Loucy (cell line): ENCODE measurements at regions not wholly inside any gene's neighbourhood (a gene's known extent, or its start where the extent isn't known, plus 50 kb on each side); places are given as distances from the start of the nearest gene placed in this dataset.

Experiments
- H2AFZ ChIP-seq: fragments of 200-600 bp; sonication (generic); 2 replicates; pipeline ENCODE4 v1.6.0; 2016; ENCODE audit warnings: antibody characterized with exemption, mild to moderate bottlenecking, low read length, moderate library complexity
- H3F3A ChIP-seq: fragments of 200-600 bp; 2 replicates; pipeline ENCODE4 v1.6.0; 2016; ENCODE audit warnings: antibody characterized with exemption, low read depth, mild to moderate bottlenecking
- H3K27me3 ChIP-seq: fragments of 200-600 bp; sonication (generic); 2 replicates; pipeline ENCODE4 v1.6.1; 2014; ENCODE audit warnings: low read length, mild to moderate bottlenecking; ENCODE audit not compliant: insufficient read depth, poor library complexity, severe bottlenecking
- H3K36me3 ChIP-seq: fragments of 200-600 bp; sonication (generic); 2 replicates; pipeline ENCODE4 v1.6.1; 2016; ENCODE audit warnings: low read length; ENCODE audit not compliant: insufficient read depth
- H3K4me1 ChIP-seq: fragments of 200-600 bp; sonication (generic); 2 replicates; pipeline ENCODE4 v1.5.1; 2014; ENCODE audit warnings: low read length, mild to moderate bottlenecking; ENCODE audit not compliant: insufficient read depth, poor library complexity, severe bottlenecking
- H3K4me2 ChIP-seq: fragments of 200-600 bp; sonication (generic); 2 replicates; pipeline ENCODE4 v1.6.0; 2014; ENCODE audit warnings: antibody characterized with exemption, low read length, low read depth, mild to moderate bottlenecking; ENCODE audit not compliant: poor library complexity, severe bottlenecking
- H3K4me3 ChIP-seq: fragments of 200-600 bp; sonication (generic); 2 replicates; pipeline ENCODE4 v1.5.1; 2014; ENCODE audit warnings: low read length, mild to moderate bottlenecking, mixed read lengths; ENCODE audit not compliant: poor library complexity, severe bottlenecking
- H3K79me2 ChIP-seq: fragments of 200-600 bp; sonication (generic); 2 replicates; pipeline ENCODE4 v1.6.1; 2014; ENCODE audit warnings: low read length; ENCODE audit not compliant: insufficient read depth
- H3K9ac ChIP-seq: fragments of 200-600 bp; sonication (generic); 2 replicates; pipeline ENCODE4 v1.6.0; 2014; ENCODE audit warnings: mild to moderate bottlenecking, low read depth, low read length, moderate library complexity; ENCODE audit not compliant: poor library complexity, severe bottlenecking
- H3K9me2 ChIP-seq: fragments of 200-600 bp; sonication (generic); replicated peaks from 2 replicates; pipeline ENCODE4 v1.6.1; 2016; ENCODE audit warnings: low read depth, low read length, mixed read lengths
- H3K9me3 ChIP-seq: fragments of 200-600 bp; sonication (generic); 2 replicates; pipeline ENCODE4 v1.6.1; 2014; ENCODE audit warnings: mild to moderate bottlenecking, antibody characterized with exemption, low read length, low read depth; ENCODE audit not compliant: insufficient read depth
- H4K20me1 ChIP-seq: fragments of 200-600 bp; sonication (generic); 2 replicates; pipeline ENCODE4 v1.6.0; 2014; ENCODE audit warnings: antibody characterized with exemption, low read length, mild to moderate bottlenecking; ENCODE audit not compliant: insufficient read depth, poor library complexity, severe bottlenecking
- EZH2phosphoT487 ChIP-seq: fragments of 200-600 bp; IDR thresholded peaks from 2 replicates; pipeline ENCODE4 v1.6.1; 2018; ENCODE audit warnings: antibody characterized with exemption, mild to moderate bottlenecking, moderate library complexity, borderline replicate concordance
- TF ChIP-seq, protein P1 (sequence below): fragments of 200-600 bp; sonication (generic); conservative IDR thresholded peaks from 2 replicates; pipeline ENCODE4 v1.5.1; 2014; ENCODE audit warnings: mild to moderate bottlenecking, antibody characterized with exemption, low read length

GRCh38 chr2:2731101-2731815 lies 400.2 kb upstream of the MYT1L start:
- Histone ChIP-seq H2AFZ (no peak overlapping the region), H3K79me2 (no peaks in the 10 kb centered on the region), H3K4me2 (no peak overlapping the region), H3K9ac (no peak overlapping the region), H3K9me3 (no peaks in the 10 kb centered on the region), H3F3A (no peaks in the 10 kb centered on the region), H3K4me3 (no peak overlapping the region), H3K4me1 (no peaks in the 10 kb centered on the region), H3K36me3 (no peaks in the 10 kb centered on the region), H3K9me2 (no peaks in the 10 kb centered on the region), H3K27me3 (no peaks in the 10 kb centered on the region), H4K20me1 (no peaks in the 10 kb centered on the region)
- TF ChIP-seq, protein P1, sequence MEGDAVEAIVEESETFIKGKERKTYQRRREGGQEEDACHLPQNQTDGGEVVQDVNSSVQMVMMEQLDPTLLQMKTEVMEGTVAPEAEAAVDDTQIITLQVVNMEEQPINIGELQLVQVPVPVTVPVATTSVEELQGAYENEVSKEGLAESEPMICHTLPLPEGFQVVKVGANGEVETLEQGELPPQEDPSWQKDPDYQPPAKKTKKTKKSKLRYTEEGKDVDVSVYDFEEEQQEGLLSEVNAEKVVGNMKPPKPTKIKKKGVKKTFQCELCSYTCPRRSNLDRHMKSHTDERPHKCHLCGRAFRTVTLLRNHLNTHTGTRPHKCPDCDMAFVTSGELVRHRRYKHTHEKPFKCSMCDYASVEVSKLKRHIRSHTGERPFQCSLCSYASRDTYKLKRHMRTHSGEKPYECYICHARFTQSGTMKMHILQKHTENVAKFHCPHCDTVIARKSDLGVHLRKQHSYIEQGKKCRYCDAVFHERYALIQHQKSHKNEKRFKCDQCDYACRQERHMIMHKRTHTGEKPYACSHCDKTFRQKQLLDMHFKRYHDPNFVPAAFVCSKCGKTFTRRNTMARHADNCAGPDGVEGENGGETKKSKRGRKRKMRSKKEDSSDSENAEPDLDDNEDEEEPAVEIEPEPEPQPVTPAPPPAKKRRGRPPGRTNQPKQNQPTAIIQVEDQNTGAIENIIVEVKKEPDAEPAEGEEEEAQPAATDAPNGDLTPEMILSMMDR = no peak
- TF ChIP-seq EZH2phosphoT487 = no peak

DNA sequence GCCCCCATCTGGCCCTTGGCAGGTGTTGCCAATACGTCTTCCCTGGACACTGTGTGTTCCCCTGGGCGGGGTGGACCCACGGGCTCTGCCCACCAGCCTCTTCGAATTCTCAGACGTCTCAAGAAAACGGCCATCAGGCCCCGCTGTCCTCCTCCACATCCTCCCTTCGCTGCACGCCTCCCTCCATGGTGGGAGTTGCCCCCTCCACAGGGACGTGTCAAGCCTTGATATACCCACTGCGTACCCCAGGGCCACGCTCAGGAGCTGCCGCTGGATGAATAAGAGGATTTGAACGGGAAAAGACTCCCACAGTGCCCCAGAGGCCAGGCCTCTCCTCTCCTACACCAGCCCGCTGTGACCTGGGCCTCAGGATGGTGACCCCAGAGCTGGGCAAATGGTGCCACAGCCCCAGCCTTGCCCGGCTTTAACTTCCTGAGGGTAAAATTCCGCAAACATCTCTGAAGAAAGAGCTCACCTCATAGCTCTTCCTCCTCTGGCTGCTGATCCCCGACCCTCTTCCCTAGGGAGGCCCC lies 399.3 kb upstream of the MYT1L start:
- no peaks in the 10 kb centered on the region for H3K9me3 ChIP-seq
- H3K27me3 ChIP-seq = no peaks in the 10 kb centered on the region
- H3K9me2 ChIP-seq = no peaks in the 10 kb centered on the region
- H3K4me3 ChIP-seq = no peak overlapping the region
- no peaks in the 10 kb centered on the region for H3F3A ChIP-seq
- H3K36me3 ChIP-seq = no peaks in the 10 kb centered on the region
- TF ChIP-seq EZH2phosphoT487 = no peak
- TF ChIP-seq, protein P1 = no peak
- H4K20me1 ChIP-seq = no peaks in the 10 kb centered on the region
- no peaks in the 10 kb centered on the region for H3K79me2 ChIP-seq
- no peaks in the 10 kb centered on the region for H3K4me1 ChIP-seq
- H3K4me2 ChIP-seq = no peak overlapping the region
- H3K9ac ChIP-seq = no peak overlapping the region
- H2AFZ ChIP-seq = no peak overlapping the region

DNA sequence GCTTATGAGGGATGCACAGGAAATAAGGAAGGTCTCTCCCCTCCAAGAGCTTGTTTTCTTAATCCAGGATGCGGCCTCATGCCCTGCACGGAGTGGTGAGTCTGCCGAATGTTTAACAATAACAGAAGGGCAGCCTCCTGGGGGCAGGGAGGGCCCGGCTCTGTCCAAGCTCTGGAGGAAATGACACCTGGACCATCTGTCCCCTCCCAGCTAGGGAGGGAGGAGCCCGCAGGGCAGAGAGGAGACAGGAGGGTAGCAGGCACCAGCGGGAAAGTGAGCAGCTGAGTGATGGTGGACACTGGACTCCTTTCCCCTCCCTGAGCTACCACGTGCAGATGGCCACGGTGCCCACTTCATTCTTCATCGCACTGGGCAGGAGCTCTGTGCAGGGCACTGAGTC lies 398.2 kb upstream of the MYT1L start:
- Histone ChIP-seq H3K9ac (no peak overlapping the region), H3K79me2 (no peaks in the 10 kb centered on the region), H3K4me2 (no peak overlapping the region), H3K4me3 (no peak overlapping the region), H4K20me1 (no peaks in the 10 kb centered on the region), H3F3A (no peaks in the 10 kb centered on the region), H3K9me2 (no peaks in the 10 kb centered on the region), H3K4me1 (no peaks in the 10 kb centered on the region), H3K36me3 (no peaks in the 10 kb centered on the region), H2AFZ (no peak overlapping the region), H3K27me3 (no peaks in the 10 kb centered on the region), H3K9me3 (no peaks in the 10 kb centered on the region)
- TF ChIP-seq EZH2phosphoT487 = no peak
- TF ChIP-seq, protein P1 = no peak
